HUDEP-2 (cell line): ENCODE measurements at regions not wholly inside any gene's neighbourhood (a gene's known extent, or its start where the extent isn't known, plus 50 kb on each side); places are given as distances from the start of the nearest gene placed in this dataset.

Experiments used
- DNase-seq, 76 experiments: peaks; one replicate each; lab custom pipeline; 2025; ENCODE audit not compliant: unreplicated experiment in 76 of 76; lab: John Stamatoyannopoulos, UW

DNA sequence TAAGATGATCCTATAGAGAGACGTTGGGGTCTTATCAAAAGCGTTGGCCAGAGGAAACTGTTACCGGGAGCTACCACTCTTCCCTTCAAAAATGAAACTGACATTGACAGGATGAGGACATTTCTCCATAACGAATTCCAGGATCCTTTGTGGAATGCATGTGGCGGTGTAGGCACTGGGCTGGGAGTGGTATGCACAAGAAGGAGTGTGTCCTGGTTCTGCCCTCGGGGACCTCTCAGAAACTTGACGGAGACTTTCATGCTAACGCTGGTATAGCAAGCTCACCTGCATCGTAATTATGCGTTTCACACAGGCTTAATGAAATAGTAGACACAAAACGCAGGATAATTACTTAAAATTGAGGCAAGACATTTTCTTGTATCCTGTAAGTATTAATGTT is 441.1 kb downstream of the FGF9 start:
- DNase-seq: no peak

DNA sequence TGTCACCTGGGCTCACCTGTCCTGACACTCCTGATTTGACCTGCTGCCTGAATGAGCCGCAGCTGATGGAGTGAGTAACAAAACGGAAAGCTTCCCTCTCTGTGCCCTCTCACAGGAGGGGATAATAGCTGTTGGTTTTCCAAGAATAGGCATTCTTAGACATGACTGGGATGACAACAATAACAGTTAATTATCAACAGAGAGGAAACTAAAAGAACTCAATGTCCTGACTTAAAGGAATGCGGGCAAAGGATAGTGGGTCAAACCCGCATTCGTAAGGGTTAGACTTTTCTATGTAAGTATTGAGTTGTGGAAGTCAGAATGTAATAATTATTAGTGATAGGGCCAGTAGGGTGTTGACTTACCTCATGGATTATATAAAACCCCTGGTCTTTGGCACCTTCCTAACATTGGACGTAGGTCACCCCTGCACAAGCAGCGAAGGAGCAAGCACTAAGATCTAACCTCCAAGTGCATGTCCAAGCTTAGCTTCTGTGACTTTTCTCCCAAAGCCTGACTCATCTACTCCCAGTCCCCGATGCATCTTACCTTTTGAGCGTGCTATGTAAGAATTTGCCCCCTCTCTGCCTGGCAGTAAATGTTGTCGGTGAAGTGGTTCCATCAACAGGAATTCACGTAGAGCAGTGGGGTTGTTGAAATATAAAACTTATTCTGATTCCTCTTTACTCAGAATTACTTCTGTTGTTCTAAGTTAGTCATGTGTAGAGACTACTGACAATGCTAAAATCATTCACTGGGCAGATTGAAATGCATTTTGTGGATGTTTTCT is 442.3 kb downstream of the FGF9 start:
- no peak for DNase-seq

DNA sequence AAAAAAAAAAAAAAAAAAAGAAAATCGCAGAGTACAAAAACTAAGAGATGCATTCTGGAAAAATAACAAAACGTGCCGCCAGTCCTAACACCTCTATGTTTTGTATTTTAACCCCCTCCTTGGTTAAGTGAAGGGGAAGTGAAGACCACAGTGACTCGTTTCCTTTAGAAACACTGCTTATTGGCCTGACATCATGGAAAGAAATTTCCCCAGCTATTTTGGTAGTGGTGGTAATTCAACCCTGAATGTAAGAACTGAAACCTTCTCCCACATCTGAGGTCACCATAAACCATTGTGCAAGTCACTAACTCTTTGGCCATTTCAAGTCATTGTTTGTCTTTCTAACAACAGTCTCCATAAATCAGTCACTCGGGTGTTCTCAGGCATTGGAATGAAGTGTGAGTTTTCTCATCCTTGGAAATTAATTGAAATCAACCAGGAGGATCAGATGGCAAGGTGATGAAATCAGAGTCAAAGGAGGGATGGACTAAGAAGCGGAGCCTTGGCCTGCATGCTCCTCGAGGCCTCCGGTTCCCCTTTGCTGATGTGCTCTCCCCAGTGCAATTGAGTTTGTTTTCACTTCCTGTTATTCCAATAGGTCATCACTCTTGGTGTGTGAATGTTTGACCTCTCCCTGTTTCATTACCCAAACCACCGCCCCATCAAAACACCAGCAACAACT is 443.9 kb downstream of the FGF9 start:
- DNase-seq: no peak

DNA sequence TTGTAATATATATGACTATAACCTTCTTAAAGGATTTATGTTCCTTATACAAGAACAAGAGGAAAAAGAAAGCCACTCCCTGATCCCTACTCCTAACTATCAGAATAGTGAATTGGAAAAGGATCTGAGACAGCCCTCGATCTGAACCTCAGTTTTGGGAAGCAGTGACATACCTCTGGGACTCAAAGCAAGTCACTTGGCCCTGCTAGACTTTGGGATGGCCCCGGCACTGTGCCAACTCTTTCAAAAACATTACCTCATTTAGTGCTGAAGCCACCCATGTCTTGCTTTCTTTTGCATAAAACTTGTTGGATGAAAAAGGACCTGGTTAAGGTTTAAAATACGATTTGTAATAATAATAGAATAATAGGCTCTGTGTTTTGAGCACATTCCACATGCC is 447.3 kb downstream of the FGF9 start:
- DNase-seq: no peak

GRCh38 chr13:22120646-22121045 is 449.8 kb downstream of the FGF9 start:
- no peak for DNase-seq

DNA sequence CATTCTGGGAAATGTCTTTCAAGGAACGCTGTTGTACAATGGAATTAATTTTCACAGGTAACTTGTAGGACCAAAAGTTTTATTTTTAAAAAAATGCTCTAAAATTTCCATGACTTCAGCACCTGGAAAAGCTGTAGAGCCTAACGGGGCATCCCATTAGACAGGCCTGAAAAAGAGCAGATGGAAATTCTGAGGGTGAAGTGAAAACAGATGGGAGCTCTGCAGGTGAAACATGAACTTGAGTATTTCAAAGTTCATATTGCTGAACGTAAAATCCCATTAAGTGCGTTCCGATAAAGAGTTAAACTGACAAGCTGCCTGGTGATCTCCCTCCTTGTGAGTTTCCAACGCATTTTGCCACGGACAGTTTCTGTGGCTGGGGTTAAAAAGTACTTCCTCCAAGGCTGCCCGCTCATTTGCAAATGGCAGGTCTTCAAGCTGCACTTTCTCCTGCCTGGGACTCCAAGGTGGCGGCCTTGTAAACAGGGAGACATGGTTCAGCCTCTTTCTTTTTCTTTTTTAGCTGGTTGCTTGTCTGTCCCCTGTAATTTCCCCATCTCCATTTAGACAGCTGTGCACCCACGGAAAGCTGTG is 450.4 kb downstream of the FGF9 start:
- no peak for DNase-seq

- no peak for DNase-seq
These were observed 455.7 kb downstream of the FGF9 start for GRCh38 chr13:22126433-22127021.

- DNase-seq: no peak
These were observed 456.6 kb downstream of the FGF9 start for GRCh38 chr13:22127277-22128164.

GRCh38 chr13:22128441-22129408 is 457.9 kb downstream of the FGF9 start:
- no peak for DNase-seq

- no peak for DNase-seq
These were observed 459.4 kb downstream of the FGF9 start for GRCh38 chr13:22130254-22130653.

GRCh38 chr13:22134261-22134660 is 463.4 kb downstream of the FGF9 start:
- no peak for DNase-seq

DNA sequence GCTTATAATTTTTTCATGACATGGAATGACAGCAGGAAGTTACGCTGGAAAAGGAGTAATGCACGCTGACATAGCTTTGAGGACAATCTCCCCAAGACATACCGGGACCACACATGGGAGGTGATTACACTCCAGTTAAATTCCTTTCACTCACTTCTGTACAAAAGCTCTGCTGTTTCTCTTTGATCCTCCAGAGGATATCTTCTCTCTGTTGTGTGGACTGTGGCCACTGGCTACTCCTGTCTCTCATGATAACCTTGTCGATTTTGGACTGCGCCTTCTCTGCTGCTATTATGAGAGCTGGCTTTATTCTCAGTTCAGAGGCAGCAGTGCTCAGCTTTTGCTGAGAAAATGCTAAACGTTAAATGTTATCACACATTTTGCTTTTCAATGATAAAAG is 464.6 kb downstream of the FGF9 start:
- DNase-seq: no peak

- no peak for DNase-seq
These were observed 466.6 kb downstream of the FGF9 start for GRCh38 chr13:22137361-22138050.

DNA sequence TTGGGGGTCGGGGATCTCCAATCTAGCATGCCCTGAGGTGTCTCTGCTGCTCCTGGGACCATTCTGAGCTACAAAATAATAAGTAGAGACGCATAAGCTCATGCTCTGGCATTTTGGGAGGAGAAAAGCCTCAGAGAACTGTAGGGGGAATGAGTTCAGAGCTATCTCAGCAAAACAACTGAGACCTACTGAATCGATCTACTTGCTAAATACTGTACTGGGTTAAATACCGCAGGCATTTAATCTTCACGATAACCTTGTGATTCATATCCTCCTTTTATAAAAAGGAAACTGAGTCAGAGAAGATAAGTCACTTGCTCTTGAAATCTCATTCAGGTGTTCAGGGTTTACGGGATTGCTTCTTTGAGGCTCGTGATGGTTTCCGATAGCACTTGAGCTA is 468.1 kb downstream of the FGF9 start:
- no peak for DNase-seq

DNA sequence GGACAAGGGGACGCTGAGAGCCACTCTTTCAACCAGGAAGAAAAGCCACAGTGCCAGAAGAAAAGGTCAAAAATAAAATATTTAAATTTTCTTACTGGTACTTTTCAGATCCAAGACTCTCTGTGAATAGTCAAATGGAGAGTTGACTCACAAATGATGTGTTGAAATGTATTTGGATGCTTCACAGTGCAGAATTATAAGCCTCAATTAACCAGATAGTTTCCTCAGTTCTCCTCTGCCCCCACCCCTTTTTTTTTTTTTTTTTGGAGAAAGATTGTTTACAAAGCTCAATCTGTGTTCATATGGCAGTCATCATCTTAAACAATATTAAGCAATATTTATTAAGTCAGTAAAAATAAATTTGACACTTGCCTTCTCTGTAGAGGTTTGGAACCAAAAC is 470.8 kb downstream of the FGF9 start:
- DNase-seq: no peak

DNA sequence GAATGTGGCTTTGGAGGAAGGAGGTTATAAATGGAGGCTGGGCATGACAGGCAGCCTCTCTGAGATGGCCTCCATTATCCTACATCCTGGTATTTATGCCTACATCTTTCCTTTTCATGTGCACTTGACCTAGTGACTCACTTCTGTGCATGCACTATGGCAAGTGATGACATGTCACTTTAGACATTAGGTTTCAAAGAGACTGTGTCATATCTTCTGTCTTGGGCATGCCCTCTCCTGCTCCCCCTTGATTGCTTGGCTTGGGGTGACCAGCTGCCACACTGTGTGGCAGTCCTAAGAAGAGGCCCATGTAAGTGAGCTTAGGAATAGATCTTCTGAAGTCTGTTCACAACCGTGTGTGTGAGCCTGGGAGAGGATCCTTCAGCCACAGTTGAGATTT is 472.8 kb downstream of the FGF9 start:
- DNase-seq: no peak

- DNase-seq: no peak
These were observed 473.9 kb downstream of the FGF9 start for GRCh38 chr13:22144806-22145205.

GRCh38 chr13:22148187-22148586 is 477.3 kb downstream of the FGF9 start:
- DNase-seq: no peak

GRCh38 chr13:22152751-22153150 is 481.9 kb downstream of the FGF9 start:
- no peak for DNase-seq
